Lung (tissue), 11 donors: ENCODE measurements at regions not wholly inside any gene's neighbourhood (a gene's known extent, or its start where the extent isn't known, plus 50 kb on each side); places are given as distances from the start of the nearest gene placed in this dataset.

Source experiments
- ATAC-seq: fragments of 200-7000 bp; cut with Tn5 transposase; one replicate; pipeline ENCODE4 v1.9.1; 2020; ENCODE audit warnings: moderate number of reproducible peaks; ENCODE audit not compliant: insufficient read depth, low FRiP score
- DNase-seq, 3 donors: peaks; one replicate each; pipeline ENCODE4 v3.0.0-alpha.2; 2013 to 2017
- H3K27ac ChIP-seq, 2 donors: one replicate each; pipeline ENCODE4 v1.5.1; 2013; ENCODE audit warnings: mild to moderate bottlenecking in 2 of 2, moderate library complexity in 2 of 2, control low read depth in 1 of 2, inconsistent platforms in 1 of 2, low read depth in 1 of 2, low read length in 1 of 2
- H3K27me3 ChIP-seq, 3 donors: one replicate each; pipeline ENCODE4 v1.5.1; 2013; ENCODE audit warnings: low read length in 2 of 3; ENCODE audit not compliant: control insufficient read depth in 3 of 3, insufficient read depth in 3 of 3
- H3K36me3 ChIP-seq, 4 donors: one replicate each; pipeline ENCODE4 v1.5.1; 2013; ENCODE audit warnings: low read length in 4 of 4, mild to moderate bottlenecking in 1 of 4, moderate library complexity in 1 of 4; ENCODE audit not compliant: control insufficient read depth in 4 of 4, insufficient read depth in 4 of 4
- H3K4me1 ChIP-seq, 5 donors: one replicate each; pipeline ENCODE4 v1.5.1; 2013; ENCODE audit warnings: low read length in 5 of 5, mild to moderate bottlenecking in 2 of 5, moderate library complexity in 1 of 5; ENCODE audit not compliant: control insufficient read depth in 5 of 5, insufficient read depth in 5 of 5
- H3K4me3 ChIP-seq: one replicate; pipeline ENCODE4 v1.5.1; 2013; ENCODE audit warnings: mild to moderate bottlenecking, control low read depth, moderate library complexity
- H3K9ac ChIP-seq, 2 donors: one replicate each; pipeline ENCODE4 v1.5.1; 2013; ENCODE audit warnings: low read length in 2 of 2, control low read depth in 1 of 2; ENCODE audit not compliant: insufficient read depth in 1 of 2
- H3K9me3 ChIP-seq, 4 donors: one replicate each; pipeline ENCODE4 v1.5.1; 2013; ENCODE audit warnings: low read length in 3 of 4, mild to moderate bottlenecking in 1 of 4, moderate library complexity in 1 of 4; ENCODE audit not compliant: control insufficient read depth in 4 of 4, insufficient read depth in 3 of 4
- WGBS, 2 donors: extraction: QIAGEN DNeasy Blood & Tissue Kit; methylation state at CpG; one replicate each; pipeline ENCODE4 v1.1.7; 2013; 5-methylcytosine and 5-hydroxymethylcytosine counted together
- TF ChIP-seq, protein P1 (sequence below): IDR thresholded peaks from 2 replicates; pipeline ENCODE4 v1.5.1; 2012; ENCODE audit warnings: mild to moderate bottlenecking; ENCODE audit errors: control extremely low read depth, extremely low read depth
- donor health status: control.
- donor health status: control.
- donor health status: Bipolar disorder and iron deficiency.
- donor health status: healthy.
- donor health status: DM: yes; HTN: yes; CAD: no.

DNA sequence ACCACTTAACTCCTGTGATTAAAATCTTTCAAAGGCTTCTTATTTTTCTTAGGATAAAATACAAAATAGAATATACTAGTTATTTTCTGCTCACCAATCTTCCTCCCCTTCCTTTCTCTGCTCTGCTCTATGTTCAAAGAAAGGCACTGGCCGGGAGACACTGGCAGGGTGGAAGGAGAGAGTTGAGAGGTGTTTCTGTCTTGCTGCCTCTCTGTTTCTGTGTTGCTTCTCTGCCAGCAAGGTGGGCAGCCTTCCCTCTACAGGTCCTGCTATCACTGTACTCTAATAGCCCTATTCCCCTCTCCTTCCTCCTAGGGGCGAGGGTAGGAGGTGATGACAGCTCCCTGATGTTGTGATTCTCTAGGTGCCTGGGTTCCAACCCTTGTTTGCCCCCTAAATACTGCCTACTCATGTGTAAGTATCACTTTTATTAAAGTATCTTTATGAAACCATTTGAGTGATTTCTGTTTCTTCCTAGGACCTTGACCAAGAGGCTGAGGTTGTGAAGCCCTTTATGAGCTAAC lies 515.1 kb downstream of the TLE4 start:
- peaks cover 0 to 2% (median 0%) of the 10 kb centered on the region in 4 donors for H3K9me3 ChIP-seq
- H3K27ac ChIP-seq, result no peak overlapping the region
- TF ChIP-seq, protein P1, sequence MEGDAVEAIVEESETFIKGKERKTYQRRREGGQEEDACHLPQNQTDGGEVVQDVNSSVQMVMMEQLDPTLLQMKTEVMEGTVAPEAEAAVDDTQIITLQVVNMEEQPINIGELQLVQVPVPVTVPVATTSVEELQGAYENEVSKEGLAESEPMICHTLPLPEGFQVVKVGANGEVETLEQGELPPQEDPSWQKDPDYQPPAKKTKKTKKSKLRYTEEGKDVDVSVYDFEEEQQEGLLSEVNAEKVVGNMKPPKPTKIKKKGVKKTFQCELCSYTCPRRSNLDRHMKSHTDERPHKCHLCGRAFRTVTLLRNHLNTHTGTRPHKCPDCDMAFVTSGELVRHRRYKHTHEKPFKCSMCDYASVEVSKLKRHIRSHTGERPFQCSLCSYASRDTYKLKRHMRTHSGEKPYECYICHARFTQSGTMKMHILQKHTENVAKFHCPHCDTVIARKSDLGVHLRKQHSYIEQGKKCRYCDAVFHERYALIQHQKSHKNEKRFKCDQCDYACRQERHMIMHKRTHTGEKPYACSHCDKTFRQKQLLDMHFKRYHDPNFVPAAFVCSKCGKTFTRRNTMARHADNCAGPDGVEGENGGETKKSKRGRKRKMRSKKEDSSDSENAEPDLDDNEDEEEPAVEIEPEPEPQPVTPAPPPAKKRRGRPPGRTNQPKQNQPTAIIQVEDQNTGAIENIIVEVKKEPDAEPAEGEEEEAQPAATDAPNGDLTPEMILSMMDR, result no peak
- no peaks in the 10 kb centered on the region for H3K36me3 ChIP-seq
- H3K27me3 ChIP-seq, result peaks cover 0 to 3% (median 0%) of the 10 kb centered on the region in 3 donors
- no peak for ATAC-seq
- H3K4me1 ChIP-seq, result no peaks in the 10 kb centered on the region
- DNase-seq, result no peak
- H3K4me3 ChIP-seq, result no peak overlapping the region
- no peak overlapping the region for H3K9ac ChIP-seq
- WGBS, 2 donors, result 87 to 92% methylated on average over 2 of the region's 2 CpGs

DNA sequence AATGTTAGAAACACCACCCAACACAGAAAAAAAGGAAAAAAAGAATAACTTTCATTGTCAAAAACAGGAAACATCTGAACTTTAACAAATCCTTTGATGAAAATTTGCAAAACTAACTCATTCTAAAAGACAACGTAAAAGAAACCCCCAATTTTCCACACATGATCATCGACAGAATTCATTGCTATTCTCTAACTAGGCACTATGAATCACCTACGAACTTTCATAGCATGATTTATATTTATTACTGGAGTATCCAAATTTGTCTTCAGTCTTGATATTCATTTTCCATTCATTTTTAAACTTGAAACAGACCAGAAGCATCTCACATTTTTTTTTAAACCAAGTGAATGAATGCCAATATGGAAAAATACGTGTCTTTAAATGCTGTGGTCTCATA lies 514.6 kb downstream of the TLE4 start:
- H3K4me3 ChIP-seq, result no peak overlapping the region
- no peak overlapping the region for H3K9ac ChIP-seq
- WGBS, 2 donors, result 39 to 57% methylated on average over 4 of the region's 4 CpGs
- TF ChIP-seq, protein P1, result no peak
- ATAC-seq (no peak), DNase-seq (no peak)
- H3K9me3 ChIP-seq, result peaks cover 0 to 2% (median 0%) of the 10 kb centered on the region in 4 donors
- no peaks in the 10 kb centered on the region for H3K4me1 ChIP-seq
- peaks cover 0 to 3% (median 0%) of the 10 kb centered on the region in 3 donors for H3K27me3 ChIP-seq
- H3K36me3 ChIP-seq, result no peaks in the 10 kb centered on the region
- no peak overlapping the region for H3K27ac ChIP-seq

DNA sequence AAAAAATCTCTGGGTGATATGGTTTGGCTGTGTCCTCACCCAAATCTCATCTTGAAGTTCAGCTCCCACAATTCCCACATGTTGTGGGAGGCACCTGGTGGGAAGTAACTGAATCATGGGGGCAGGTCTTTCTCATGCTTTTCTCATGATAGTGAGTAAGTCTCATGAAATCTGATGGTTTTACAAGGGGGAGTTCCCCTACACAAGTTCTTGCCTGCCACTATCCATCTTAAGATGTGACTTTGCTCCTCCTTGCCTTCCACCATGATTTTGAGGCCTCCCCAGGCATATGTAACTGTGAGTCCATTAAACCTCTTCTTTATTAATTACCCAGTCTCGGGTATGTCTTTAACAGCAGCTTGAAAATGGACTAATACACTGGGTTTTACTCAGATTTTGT lies 513.9 kb downstream of the TLE4 start:
- no peaks in the 10 kb centered on the region for H3K36me3 ChIP-seq
- TF ChIP-seq, protein P1, result no peak
- no peak overlapping the region for H3K9ac ChIP-seq
- 88 to 89% methylated on average over 1 of the region's 1 CpG for WGBS, 2 donors
- H3K4me3 ChIP-seq, result no peak overlapping the region
- peaks cover 0 to 3% (median under 1%) of the 10 kb centered on the region in 4 donors for H3K9me3 ChIP-seq
- no peaks in the 10 kb centered on the region for H3K4me1 ChIP-seq
- no peaks in the 10 kb centered on the region for H3K27me3 ChIP-seq
- DNase-seq (no peak), ATAC-seq (no peak)
- no peak overlapping the region for H3K27ac ChIP-seq

DNA sequence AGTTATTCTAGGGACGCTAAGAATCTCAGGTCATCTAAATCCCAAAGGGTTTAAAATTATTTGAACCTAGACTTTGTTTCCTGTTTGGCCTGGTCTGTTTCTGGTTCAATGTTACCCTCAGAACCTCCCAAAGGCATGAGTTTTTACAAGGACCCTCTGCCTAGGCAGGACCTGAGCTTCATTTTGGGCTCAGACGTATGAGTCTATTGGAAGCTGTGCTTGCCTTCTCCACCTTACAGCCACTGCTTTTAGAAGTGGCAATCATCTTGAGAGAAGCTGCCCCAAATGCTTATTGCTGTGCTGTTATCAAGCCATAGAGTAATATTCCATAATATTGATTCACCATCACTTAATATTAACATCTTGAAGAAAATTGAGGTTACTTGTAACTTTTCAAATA lies 510.4 kb downstream of the TLE4 start:
- Histone ChIP-seq H3K27me3 (no peaks in the 10 kb centered on the region), H3K9ac (no peak overlapping the region), H3K27ac (no peak overlapping the region), H3K4me1 (no peaks in the 10 kb centered on the region), H3K4me3 (no peak overlapping the region), H3K9me3 (peaks cover 0 to 3% (median under 1%) of the 10 kb centered on the region in 4 donors), H3K36me3 (no peaks in the 10 kb centered on the region)
- ATAC-seq, result no peak
- 85 to 88% methylated on average over 2 of the region's 2 CpGs for WGBS, 2 donors
- no peak for DNase-seq
- TF ChIP-seq, protein P1, result no peak
